K562 (cell line): ENCODE measurements at regions not wholly inside any gene's neighbourhood (a gene's known extent, or its start where the extent isn't known, plus 50 kb on each side); places are given as distances from the start of the nearest gene placed in this dataset.

Experiments used
- ATAC-seq: fragments of 200-7000 bp; cut with Tn5 transposase; 3 replicates; pipeline ENCODE4 v1.9.1; 2020; ENCODE audit warnings: moderate library complexity
- BruUV-seq: library from RNA; stranded (reverse); fragments of 400-500 nt; replicated peaks from 2 replicates; lab custom pipeline; 2021; lab: Mats Ljungman, UMichigan
- CTCF ChIA-PET: fragments of 300-600 bp; formaldehyde crosslinking; extraction: SDS; loops from one replicate; lab custom pipeline; 2021; ENCODE audit warnings: low intra/inter-chr PET ratio; lab: Yijun Ruan, JAX
- POLR2A ChIA-PET: fragments of 300-600, 350-650 bp; sonication (Branson Sonifier 250); formaldehyde crosslinking; extraction: SDS; loops from one replicate; lab custom pipeline; 2021; ENCODE audit warnings: antibody characterized with exemption, inconsistent platforms; lab: Yijun Ruan, JAX
- DNase-seq, 4 experiments: peaks; one replicate each; pipeline versions ENCODE4 v3.0.0 to v3.0.0-alpha.2; 2011 to 2018; ENCODE audit warnings: low spot score in 3 of 4, mixed read lengths in 3 of 4; ENCODE audit errors: extremely low read depth in 1 of 4
- FAIRE-seq: peaks from 2 replicates; lab custom pipeline; 2011; peaks lifted over from hg19 to GRCh38; lab: Jason Lieb, UNC
- H2AFZ ChIP-seq: 2 replicates; pipeline ENCODE4 v1.6.0; 2011; ENCODE audit warnings: low read depth, low read length, control low read depth, inconsistent platforms
- H3K27ac ChIP-seq: fragments of 200-600 bp; 3 replicates; pipeline ENCODE4 v1.8.0; 2011; ENCODE audit warnings: low read depth, mild to moderate bottlenecking, control low read depth, inconsistent platforms, low read length, moderate library complexity, mixed read lengths; ENCODE audit errors: extremely low read depth
- H3K27me3 ChIP-seq, 2 experiments: fragments of 300-600 bp in 1 of 2; 2 replicates in 1 of 2; 3 replicates in 1 of 2; pipeline versions ENCODE4 v1.6.0 to v1.8.0; 2011; ENCODE audit warnings: inconsistent platforms in 2 of 2, low read length in 2 of 2, mild to moderate bottlenecking in 1 of 2, mixed read lengths in 1 of 2, moderate library complexity in 1 of 2; ENCODE audit not compliant: control insufficient read depth in 2 of 2, insufficient read depth in 2 of 2
- H3K36me3 ChIP-seq: fragments of 300-600 bp; 3 replicates; pipeline ENCODE4 v1.8.0; 2011; ENCODE audit warnings: mild to moderate bottlenecking, low read length, inconsistent platforms; ENCODE audit not compliant: control insufficient read depth, insufficient read depth
- H3K4me1 ChIP-seq, 2 experiments: fragments of 200-600 bp in 1 of 2; replicated peaks in 1 of 2; 2 replicates in 1 of 2; 3 replicates in 1 of 2; pipeline versions ENCODE4 v1.5.1 to v1.8.0; 2011; ENCODE audit warnings: inconsistent platforms in 2 of 2, low read length in 2 of 2, mild to moderate bottlenecking in 1 of 2, mixed read lengths in 1 of 2, moderate library complexity in 1 of 2; ENCODE audit not compliant: control insufficient read depth in 2 of 2, insufficient read depth in 2 of 2
- H3K4me2 ChIP-seq: 2 replicates; pipeline ENCODE4 v1.6.1; 2011; ENCODE audit warnings: low read length, control low read depth, inconsistent platforms, mixed read lengths; ENCODE audit not compliant: insufficient read depth
- H3K4me3 ChIP-seq: fragments of 200-600 bp; sonication (generic), shearing (Covaris generic); 2 replicates; pipeline ENCODE4 v1.5.1; 2016; ENCODE audit warnings: control low read depth, inconsistent platforms
- H3K79me2 ChIP-seq: fragments of 200-600 bp; 3 replicates; pipeline ENCODE4 v1.8.0; 2011; ENCODE audit warnings: low read length, inconsistent platforms; ENCODE audit not compliant: control insufficient read depth, insufficient read depth
- H3K9ac ChIP-seq, 2 experiments: 2 replicates each; pipeline versions ENCODE4 v1.6.0 to v1.6.1; 2011; ENCODE audit warnings: low read depth in 2 of 2, low read length in 2 of 2, control low read depth in 1 of 2, inconsistent platforms in 1 of 2, mild to moderate bottlenecking in 1 of 2, mixed read lengths in 1 of 2; ENCODE audit not compliant: insufficient read depth in 1 of 2
- H3K9me1 ChIP-seq: one replicate; pipeline ENCODE4 v1.6.0; 2011; ENCODE audit warnings: inconsistent platforms, mild to moderate bottlenecking, low read length, moderate library complexity; ENCODE audit not compliant: control insufficient read depth, insufficient read depth
- H3K9me3 ChIP-seq: replicated peaks from 2 replicates; pipeline ENCODE4 v1.5.1; 2011; ENCODE audit warnings: low read depth, low read length, inconsistent platforms; ENCODE audit not compliant: control insufficient read depth, insufficient read depth
- H4K20me1 ChIP-seq: replicated peaks from 2 replicates; pipeline ENCODE4 v1.6.1; 2011; ENCODE audit warnings: low read length, inconsistent platforms, mixed read lengths; ENCODE audit not compliant: control insufficient read depth, insufficient read depth
- HDAC1 ChIP-seq, 2 experiments: fragments of 450-650 bp; IDR thresholded peaks; 2 replicates each; pipeline ENCODE4 v1.6.1; 2016 to 2017; ENCODE audit warnings: inconsistent platforms in 1 of 2, mild to moderate bottlenecking in 1 of 2, moderate library complexity in 1 of 2
- ZBTB11 ChIP-seq, 3 experiments: fragments of 200-800 bp in 1 of 3; fragments of 250-450 bp in 1 of 3; fragments of 450-650 bp in 1 of 3; sonication (Bioruptor Pico) in 1 of 3; sonication (Bioruptor generic) in 1 of 3; formaldehyde crosslinking in 1 of 3; IDR thresholded peaks; 2 replicates each; pipeline versions ENCODE4 v1.6.1 to v1.8.0; 2016 to 2022; ENCODE audit warnings: mild to moderate bottlenecking in 2 of 3, missing genetic modification characterization in 2 of 3, missing compliant biosample characterization in 1 of 3, moderate library complexity in 1 of 3
- WGBS: fragments of 100-300 bp; shearing (Covaris generic); methylation state at CpG from one replicate; pipeline ENCODE4 v1.1.6; 2016; ENCODE audit warnings: low coverage, mixed read lengths; ENCODE audit not compliant: insufficient coverage; ENCODE audit errors: missing lambda C conversion rate; 5-methylcytosine and 5-hydroxymethylcytosine counted together
- in situ Hi-C: fragments of 300-500 bp; cut with MboI; formaldehyde crosslinking; loops from 4 replicates; pipeline ENCODE4 v1.15.0; 2018; ENCODE audit warnings: inconsistent platforms, mixed read lengths
- intact Hi-C: fragments of 100-400 bp; cut with micrococcal nuclease; formaldehyde crosslinking; loops from 2 replicates; pipeline ENCODE4 v1.14.2; 2022

GRCh38 chr20:57103146-57103800 is 163.2 kb downstream of the BMP7 start:
- Histone ChIP-seq H3K9me1 (no peaks in the 10 kb centered on the region), H3K4me3 (no peak overlapping the region), H3K9ac (no peak overlapping the region), H4K20me1 (no peaks in the 10 kb centered on the region), H3K36me3 (no peaks in the 10 kb centered on the region), H3K27ac (no peak overlapping the region), H2AFZ (no peak overlapping the region), H3K27me3 (peaks cover 13 to 35% of the 10 kb centered on the region in 2 experiments; a peak in 4 of 5 replicates), H3K4me2 (no peak overlapping the region), H3K79me2 (no peaks in the 10 kb centered on the region), H3K4me1 (peaks cover 0 to 4% of the 10 kb centered on the region in 2 experiments; a peak in 1 of 5 replicates), H3K9me3 (no peaks in the 10 kb centered on the region)
- DNase-seq = no peak
- no peak for ATAC-seq
- intact Hi-C loops = no loop called here
- 0% methylated on average over 11 of the region's 11 CpGs for WGBS
- no peak for FAIRE-seq
- CTCF ChIA-PET = no interaction called here
- TF ChIP-seq ZBTB11 (CRISPR knock-in tag; IDR thresholded peaks at IDR 0.05) (peak in 1 of 3 experiments; percentile 88; a peak in 2 of 6 replicates), HDAC1 (IDR thresholded peaks at IDR 0.05) (no peak)
- POLR2A ChIA-PET = interaction anchor here (0.6 to 0.7 kb wide), 2 partner anchors 45 to 89 kb away, joined by 3 to 4 read pairs; no protein-coding TSS in a partner anchor
- BruUV-seq = no TSS peak
- in situ Hi-C loops = no loop called here
